ENCODE measurements at regions not wholly inside any gene's neighbourhood (a gene's known extent, or its start where the extent isn't known, plus 50 kb on each side); places are given as distances from the start of the nearest gene placed in this dataset.

DNA sequence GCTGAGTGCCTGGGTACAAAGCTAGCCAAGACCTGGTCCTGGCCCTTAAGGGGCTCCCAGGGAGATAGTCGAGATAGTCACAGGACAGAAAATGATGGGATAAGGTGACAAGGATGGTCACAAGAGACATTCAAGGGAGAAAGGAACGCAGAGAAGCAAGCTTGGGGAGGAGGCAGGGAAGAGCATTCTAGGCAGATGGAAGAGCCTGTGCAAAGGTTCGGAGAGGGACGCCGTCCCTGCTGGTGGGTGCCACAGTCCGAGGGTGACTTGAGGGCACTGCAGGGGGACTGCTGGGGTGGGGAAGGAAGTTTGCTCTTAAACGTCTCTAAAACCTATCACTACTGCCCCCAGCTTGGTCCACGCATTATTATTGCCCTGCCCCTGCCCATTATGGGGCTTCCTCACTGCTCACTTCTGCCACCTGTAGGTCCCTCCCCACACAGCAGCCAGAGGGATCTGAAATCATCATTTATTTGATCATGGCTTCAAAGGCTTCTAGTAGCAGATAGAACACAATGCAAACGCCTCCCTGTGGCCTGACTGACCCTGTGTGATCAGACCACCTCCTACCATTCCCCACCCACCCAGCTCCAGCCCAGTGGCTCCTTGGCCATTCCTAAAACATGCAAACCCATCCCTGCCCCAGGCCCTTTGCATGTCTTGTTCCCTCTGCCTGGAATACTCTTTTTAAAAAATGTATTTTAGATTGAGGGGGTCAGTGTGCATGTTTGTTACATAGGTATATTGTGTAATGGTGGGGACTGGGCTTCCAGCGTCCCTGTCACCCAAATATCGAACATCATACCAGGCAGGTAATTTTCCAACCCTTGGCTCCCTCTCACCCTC lies 60.3 kb downstream of the RMI2 start:
- Mint-ChIP-seq H3K27ac (no peak overlapping the region), H3K4me1 (peaks cover 0 to 5% (median 4%) of the 10 kb centered on the region in 7 donors), H3K27me3 (no peaks in the 10 kb centered on the region), H3K36me3 (no peaks in the 10 kb centered on the region), H3K4me3 (no peak overlapping the region), H3K9me3 (no peaks in the 10 kb centered on the region)
- ChIA-PET CTCF (interaction anchor here (1.0 to 3.2 kb wide), 4 partner anchors 8 to 442 kb away, joined by 3 to 13 read pairs (median 4); no protein-coding TSS in a partner anchor), POLR2A (no interaction called here)
- Histone ChIP-seq H3K27me3 (ENCODE audit: control insufficient read depth in 2 of 2, insufficient read depth in 2 of 2, low read length in 2 of 2) (no peaks in the 10 kb centered on the region), H3K4me1 (ENCODE audit: control insufficient read depth in 2 of 2, insufficient read depth in 2 of 2, low read length in 2 of 2) (no peaks in the 10 kb centered on the region), H3K36me3 (ENCODE audit: control insufficient read depth in 2 of 3, insufficient read depth in 3 of 3, low read length in 3 of 3) (no peaks in the 10 kb centered on the region), H3K9me3 (ENCODE audit: control insufficient read depth in 2 of 3, low read length in 3 of 3) (no peaks in the 10 kb centered on the region), H3K27ac (ENCODE audit: low read depth, low read length) (no peak overlapping the region), H3K4me3 (ENCODE audit: low read length) (no peak overlapping the region)
- intact Hi-C loops (cut with micrococcal nuclease) = loop anchor here (1.0 to 5.0 kb wide), 6 partner anchors 127 to 663 kb away; partner anchors contain the start of gene ZC3H7A (in 1 of the 2)
- DNase-seq (peak in 6 of 9 donors; percentile 13 to 51 (median 30)), ATAC-seq (peak; percentile 52)

DNA sequence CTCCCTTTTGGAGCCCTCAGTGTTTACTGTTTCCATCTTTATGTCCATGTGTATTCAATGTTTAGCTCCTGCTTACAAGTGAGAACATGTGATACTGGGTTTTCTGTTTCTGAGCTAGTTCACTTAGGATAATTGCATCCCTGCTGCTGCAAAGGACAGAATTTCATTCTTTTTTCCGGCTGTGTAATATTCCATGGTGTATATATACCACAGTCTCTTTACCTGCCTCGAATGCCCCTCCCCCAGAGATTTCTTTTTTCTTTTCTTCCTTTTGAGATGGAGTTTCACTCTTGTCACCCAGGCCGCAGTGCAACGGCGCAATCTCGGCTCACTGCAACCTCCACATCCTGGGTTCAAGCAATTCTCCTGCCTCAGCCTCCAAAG lies 60.9 kb downstream of the RMI2 start:
- no peak overlapping the region for H3K4me3 Mint-ChIP-seq
- Histone ChIP-seq H3K4me3 (ENCODE audit: low read length) (no peak overlapping the region), H3K9me3 (ENCODE audit: control insufficient read depth in 2 of 3, low read length in 3 of 3) (no peaks in the 10 kb centered on the region), H3K27me3 (ENCODE audit: control insufficient read depth in 2 of 2, insufficient read depth in 2 of 2, low read length in 2 of 2) (no peaks in the 10 kb centered on the region), H3K27ac (ENCODE audit: low read depth, low read length) (no peak overlapping the region), H3K36me3 (ENCODE audit: control insufficient read depth in 2 of 3, insufficient read depth in 3 of 3, low read length in 3 of 3) (no peaks in the 10 kb centered on the region), H3K4me1 (ENCODE audit: control insufficient read depth in 2 of 2, insufficient read depth in 2 of 2, low read length in 2 of 2) (no peaks in the 10 kb centered on the region)
- ATAC-seq (no peak), DNase-seq (no peak)
- H3K27me3 Mint-ChIP-seq = no peaks in the 10 kb centered on the region
- H3K4me1 Mint-ChIP-seq = peaks cover 0 to 5% (median 4%) of the 10 kb centered on the region in 7 donors
- no peak overlapping the region for H3K27ac Mint-ChIP-seq
- ChIA-PET POLR2A (no interaction called here), CTCF (interaction anchor here (0.6 to 3.2 kb wide), 11 partner anchors 9 to 647 kb away, joined by 3 to 13 read pairs (median 4); no protein-coding TSS in a partner anchor)
- H3K36me3 Mint-ChIP-seq = no peaks in the 10 kb centered on the region
- no peaks in the 10 kb centered on the region for H3K9me3 Mint-ChIP-seq
- intact Hi-C loops (cut with micrococcal nuclease) = loop anchor here (2.0 to 5.0 kb wide), 5 partner anchors 126 to 663 kb away; partner anchors contain the start of gene ZC3H7A (in 1 of the 2)

DNA sequence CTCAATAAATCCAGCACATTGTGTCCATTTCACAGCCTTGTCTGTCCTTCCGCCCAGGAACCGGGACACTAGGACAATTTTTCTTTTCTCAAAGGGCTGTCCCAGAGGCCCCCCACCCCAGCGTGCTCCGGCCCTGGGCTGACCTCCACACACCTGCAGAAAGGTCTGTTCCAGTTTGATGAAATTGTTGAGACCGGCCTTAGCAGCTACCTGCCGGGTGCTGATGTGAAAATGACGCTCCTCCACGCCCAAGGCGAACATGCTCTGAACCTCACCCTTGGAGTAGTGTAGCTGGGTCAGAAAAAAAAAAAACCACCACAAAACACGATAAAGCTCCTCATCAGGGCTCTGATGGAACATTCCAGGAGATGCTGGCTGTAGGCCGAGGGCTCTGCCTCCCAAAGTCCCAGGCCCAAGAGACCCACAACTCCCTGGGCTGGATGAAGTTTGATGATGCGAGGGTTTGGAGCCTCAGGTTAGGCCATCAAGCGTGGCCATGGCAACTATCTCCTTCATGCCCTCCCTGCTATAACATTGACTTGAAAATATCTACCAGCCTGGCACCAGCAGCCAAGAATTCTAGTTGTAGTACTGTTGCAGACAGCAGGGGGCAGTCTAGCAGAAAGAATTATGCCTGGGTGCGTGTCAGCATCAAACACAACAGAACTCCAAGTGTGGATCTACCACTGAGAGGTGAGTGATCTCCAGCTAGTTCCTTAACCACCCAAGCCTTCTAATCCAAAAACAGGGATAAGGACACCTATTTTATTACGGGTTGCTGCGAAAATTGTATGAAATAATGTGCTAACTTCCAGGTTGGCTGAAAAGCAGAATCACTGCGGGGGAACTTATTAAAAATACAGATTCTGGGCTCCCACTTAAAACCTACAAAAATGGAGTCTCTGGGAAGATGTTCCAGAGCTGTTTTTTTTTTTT lies 62.1 kb downstream of the RMI2 start:
- DNase-seq (peak; percentile 44 to 78 (median 66)), ATAC-seq (peak; percentile 85)
- H3K36me3 ChIP-seq (ENCODE audit: control insufficient read depth in 2 of 3, insufficient read depth in 3 of 3, low read length in 3 of 3) = no peaks in the 10 kb centered on the region
- H3K4me1 ChIP-seq (ENCODE audit: control insufficient read depth in 2 of 2, insufficient read depth in 2 of 2, low read length in 2 of 2) = no peaks in the 10 kb centered on the region
- ChIA-PET POLR2A (interaction anchor here (0.6 kb wide), 1 partner anchor 153 kb away, joined by 4 read pairs; no protein-coding TSS in a partner anchor), CTCF (interaction anchor here (0.6 to 3.2 kb wide), 13 partner anchors 10 to 646 kb away, joined by 3 to 13 read pairs (median 3); no protein-coding TSS in a partner anchor)
- H3K27me3 ChIP-seq (ENCODE audit: control insufficient read depth in 2 of 2, insufficient read depth in 2 of 2, low read length in 2 of 2) = no peaks in the 10 kb centered on the region
- Mint-ChIP-seq H3K27me3 (no peaks in the 10 kb centered on the region), H3K4me3 (no peak overlapping the region), H3K27ac (peak overlapping the region in 2 of 9 donors; percentile 16 to 72), H3K9me3 (no peaks in the 10 kb centered on the region), H3K4me1 (peaks cover 0 to 5% (median 4%) of the 10 kb centered on the region in 7 donors), H3K36me3 (no peaks in the 10 kb centered on the region)
- no peak overlapping the region for H3K27ac ChIP-seq (ENCODE audit: low read depth, low read length)
- no peak overlapping the region for H3K4me3 ChIP-seq (ENCODE audit: low read length)
- no peaks in the 10 kb centered on the region for H3K9me3 ChIP-seq (ENCODE audit: control insufficient read depth in 2 of 3, low read length in 3 of 3)
- intact Hi-C loops (cut with micrococcal nuclease) = loop anchor here (1.0 to 5.0 kb wide), 7 partner anchors 125 to 661 kb away; partner anchors contain the start of gene ZC3H7A (in 1 of the 2)

DNA sequence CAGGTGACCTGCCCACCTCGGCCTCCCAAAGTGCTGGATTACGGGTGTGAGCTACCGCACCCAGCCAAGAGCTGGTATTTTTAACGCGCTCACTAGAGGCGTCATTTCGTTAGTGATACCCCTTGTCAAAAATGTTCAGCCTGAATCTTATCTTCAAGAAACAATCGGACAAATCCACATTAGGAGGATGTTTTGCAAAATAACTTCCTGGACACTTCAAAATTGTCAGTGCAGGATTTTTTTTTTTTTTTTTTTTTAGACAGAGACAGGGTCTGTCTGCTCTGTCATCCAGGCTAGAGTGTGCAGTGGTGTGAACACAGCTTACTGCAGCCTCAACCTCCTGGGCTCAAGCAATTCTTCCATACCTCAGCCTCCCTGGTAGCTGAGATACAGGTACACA lies 63.0 kb downstream of the RMI2 start:
- H3K36me3 ChIP-seq (ENCODE audit: control insufficient read depth in 2 of 3, insufficient read depth in 3 of 3, low read length in 3 of 3) = no peaks in the 10 kb centered on the region
- Mint-ChIP-seq H3K4me3 (no peak overlapping the region), H3K27me3 (no peaks in the 10 kb centered on the region), H3K9me3 (no peaks in the 10 kb centered on the region), H3K4me1 (peaks cover 0 to 5% (median 4%) of the 10 kb centered on the region in 7 donors), H3K36me3 (no peaks in the 10 kb centered on the region), H3K27ac (no peak overlapping the region)
- no peak overlapping the region for H3K4me3 ChIP-seq (ENCODE audit: low read length)
- ChIA-PET POLR2A (no interaction called here), CTCF (interaction anchor here (1.0 to 3.2 kb wide), 4 partner anchors 11 to 309 kb away, joined by 3 to 13 read pairs (median 8); no protein-coding TSS in a partner anchor)
- no peaks in the 10 kb centered on the region for H3K9me3 ChIP-seq (ENCODE audit: control insufficient read depth in 2 of 3, low read length in 3 of 3)
- ATAC-seq (no peak), DNase-seq (no peak)
- no peaks in the 10 kb centered on the region for H3K4me1 ChIP-seq (ENCODE audit: control insufficient read depth in 2 of 2, insufficient read depth in 2 of 2, low read length in 2 of 2)
- no peak overlapping the region for H3K27ac ChIP-seq (ENCODE audit: low read depth, low read length)
- intact Hi-C loops (cut with micrococcal nuclease) = loop anchor here (5.0 kb wide), 2 partner anchors 124 to 389 kb away; partner anchors contain the start of gene ZC3H7A (in 1 of the 2)
- H3K27me3 ChIP-seq (ENCODE audit: control insufficient read depth in 2 of 2, insufficient read depth in 2 of 2, low read length in 2 of 2) = no peaks in the 10 kb centered on the region

DNA sequence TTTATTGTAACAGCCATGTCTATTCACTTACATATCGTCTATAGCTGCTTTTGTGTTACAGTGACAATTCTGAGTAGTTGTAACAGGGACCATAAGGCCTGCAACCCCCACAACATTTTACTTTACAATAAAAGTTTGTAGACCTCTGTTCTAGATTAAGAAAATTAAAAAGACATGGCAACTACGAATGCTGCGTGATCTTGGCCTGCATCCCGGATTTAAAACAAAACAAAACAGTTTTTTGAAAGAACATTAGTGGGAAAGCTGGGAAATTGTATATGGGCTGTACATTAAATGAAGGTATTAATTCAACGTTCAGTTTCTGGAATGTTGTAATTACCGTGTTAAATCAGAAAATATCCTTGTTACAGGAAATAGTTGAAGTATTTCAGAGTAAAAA lies 64.1 kb downstream of the RMI2 start:
- H3K36me3 ChIP-seq (ENCODE audit: control insufficient read depth in 2 of 3, insufficient read depth in 3 of 3, low read length in 3 of 3) = no peaks in the 10 kb centered on the region
- H3K4me1 ChIP-seq (ENCODE audit: control insufficient read depth in 2 of 2, insufficient read depth in 2 of 2, low read length in 2 of 2) = no peaks in the 10 kb centered on the region
- no peak for ATAC-seq
- intact Hi-C loops (cut with micrococcal nuclease) = loop anchor here (5.0 kb wide), 2 partner anchors 123 to 388 kb away; partner anchors contain the start of gene ZC3H7A (in 1 of the 2)
- ChIA-PET CTCF (interaction anchor here (1.0 kb wide), 1 partner anchor 307 kb away, joined by 3 read pairs; no protein-coding TSS in a partner anchor), POLR2A (no interaction called here)
- Mint-ChIP-seq H3K27me3 (no peaks in the 10 kb centered on the region), H3K4me1 (peaks cover 0 to 5% (median 0%) of the 10 kb centered on the region in 7 donors), H3K27ac (no peak overlapping the region), H3K4me3 (no peak overlapping the region), H3K36me3 (no peaks in the 10 kb centered on the region), H3K9me3 (no peaks in the 10 kb centered on the region)
- no peak overlapping the region for H3K4me3 ChIP-seq (ENCODE audit: low read length)
- H3K27ac ChIP-seq (ENCODE audit: low read depth, low read length) = no peak overlapping the region
- DNase-seq = no peak
- no peaks in the 10 kb centered on the region for H3K27me3 ChIP-seq (ENCODE audit: control insufficient read depth in 2 of 2, insufficient read depth in 2 of 2, low read length in 2 of 2)
- H3K9me3 ChIP-seq (ENCODE audit: control insufficient read depth in 2 of 3, low read length in 3 of 3) = no peaks in the 10 kb centered on the region

DNA sequence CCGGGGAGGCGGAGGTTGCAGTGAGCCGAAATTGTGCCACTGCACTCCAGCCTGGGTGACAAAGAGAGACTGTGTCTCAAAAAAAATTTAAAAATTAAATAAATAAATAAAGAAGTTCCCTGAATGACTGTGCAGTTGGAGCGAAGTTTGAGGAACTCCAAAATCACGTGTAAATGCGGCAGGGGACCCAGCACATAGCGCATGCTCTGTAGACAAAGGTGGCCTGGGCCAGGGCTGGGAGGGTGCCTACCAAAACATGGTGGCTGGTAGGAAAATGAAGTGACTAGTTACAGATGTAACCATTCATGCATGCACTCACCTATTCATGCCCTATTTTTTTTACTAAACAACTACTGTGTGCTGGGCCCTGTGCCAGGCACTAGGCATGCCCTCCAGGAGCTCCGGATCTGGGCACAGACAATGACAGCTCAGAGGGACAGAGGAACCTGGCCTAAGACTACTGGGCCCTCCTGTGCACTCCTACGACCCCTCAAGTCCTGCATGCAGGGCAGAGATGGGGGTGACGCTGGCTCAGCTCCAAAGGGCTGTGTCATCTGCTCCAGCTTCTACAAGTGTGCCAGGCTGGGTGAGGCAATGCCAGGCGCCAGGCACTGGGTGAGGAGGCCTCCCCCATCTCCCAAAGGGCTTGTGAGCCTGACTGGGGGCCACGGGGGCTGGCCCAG lies 65.3 kb downstream of the RMI2 start:
- H3K27ac ChIP-seq (ENCODE audit: low read depth, low read length) = no peak overlapping the region
- H3K9me3 Mint-ChIP-seq = no peaks in the 10 kb centered on the region
- ATAC-seq = peak; percentile 66
- no peak for DNase-seq
- intact Hi-C loops (cut with micrococcal nuclease) = no loop called here
- no peak overlapping the region for H3K4me3 ChIP-seq (ENCODE audit: low read length)
- H3K27me3 Mint-ChIP-seq = no peaks in the 10 kb centered on the region
- H3K4me3 Mint-ChIP-seq = no peak overlapping the region
- peaks cover 0 to 5% (median 0%) of the 10 kb centered on the region in 7 donors for H3K4me1 Mint-ChIP-seq
- H3K27me3 ChIP-seq (ENCODE audit: control insufficient read depth in 2 of 2, insufficient read depth in 2 of 2, low read length in 2 of 2) = no peaks in the 10 kb centered on the region
- ChIA-PET CTCF (interaction anchor here (1.4 kb wide), 1 partner anchor 14 kb away, joined by 5 read pairs; no protein-coding TSS in a partner anchor), POLR2A (no interaction called here)
- no peaks in the 10 kb centered on the region for H3K36me3 ChIP-seq (ENCODE audit: control insufficient read depth in 2 of 3, insufficient read depth in 3 of 3, low read length in 3 of 3)
- H3K4me1 ChIP-seq (ENCODE audit: control insufficient read depth in 2 of 2, insufficient read depth in 2 of 2, low read length in 2 of 2) = no peaks in the 10 kb centered on the region
- H3K27ac Mint-ChIP-seq = no peak overlapping the region
- peaks cover 0 to 3% (median 0%) of the 10 kb centered on the region in 5 donors for H3K36me3 Mint-ChIP-seq
- no peaks in the 10 kb centered on the region for H3K9me3 ChIP-seq (ENCODE audit: control insufficient read depth in 2 of 3, low read length in 3 of 3)
